Lower leg skin (tissue), 3 donors: ENCODE measurements at regions not wholly inside any gene's neighbourhood (a gene's known extent, or its start where the extent isn't known, plus 50 kb on each side); places are given as distances from the start of the nearest gene placed in this dataset.

Experiments
- CTCF ChIP-seq, 3 donors: fragments of 450-650 bp; IDR thresholded peaks; one replicate each; pipeline ENCODE4 v1.5.1; 2016; ENCODE audit warnings: antibody characterized with exemption in 3 of 3, mild to moderate bottlenecking in 3 of 3, moderate library complexity in 2 of 3
- POLR2A ChIP-seq, 2 donors: fragments of 450-650 bp; IDR thresholded peaks; one replicate each; pipeline ENCODE4 v1.6.1; 2016 to 2017; ENCODE audit warnings: antibody characterized with exemption in 2 of 2, mild to moderate bottlenecking in 1 of 2, moderate library complexity in 1 of 2

- no peak for TF ChIP-seq CTCF (IDR thresholded peaks at IDR 0.05)
- no peak for TF ChIP-seq POLR2A (IDR thresholded peaks at IDR 0.05)
Measured at GRCh38 chr6:144712541-144712940, 427.4 kb downstream of the UTRN start.
